ENCODE measurements at regions not wholly inside any gene's neighbourhood (a gene's known extent, or its start where the extent isn't known, plus 50 kb on each side); places are given as distances from the start of the nearest gene placed in this dataset.

GRCh38 chr4:19835429-19835828, 416.3 kb upstream of the SLIT2 start:
- Histone ChIP-seq H3K36me3 (no peaks in the 10 kb centered on the region), H3K27ac (no peak overlapping the region), H3K27me3 (no peaks in the 10 kb centered on the region), H3K9me3 (no peaks in the 10 kb centered on the region), H3K4me3 (no peak overlapping the region), H3K4me1 (no peaks in the 10 kb centered on the region)
- in situ Hi-C loops (cut with MboI; ENCODE audit: low pct_ligation_motif_present in 1 of 4, low pct_unique_long_range_greater_than_20kb in 1 of 4, low sequenced_read_pairs in 3 of 4) = no loop called here
- WGBS, 2 donors (ENCODE audit: low coverage in 1 of 2) = 72 to 88% methylated on average over 3 of the region's 3 CpGs
- DNase-seq = no peak
- no peak for TF ChIP-seq POLR2AphosphoS5 (IDR thresholded peaks at IDR 0.05)
- TF ChIP-seq, protein P1, sequence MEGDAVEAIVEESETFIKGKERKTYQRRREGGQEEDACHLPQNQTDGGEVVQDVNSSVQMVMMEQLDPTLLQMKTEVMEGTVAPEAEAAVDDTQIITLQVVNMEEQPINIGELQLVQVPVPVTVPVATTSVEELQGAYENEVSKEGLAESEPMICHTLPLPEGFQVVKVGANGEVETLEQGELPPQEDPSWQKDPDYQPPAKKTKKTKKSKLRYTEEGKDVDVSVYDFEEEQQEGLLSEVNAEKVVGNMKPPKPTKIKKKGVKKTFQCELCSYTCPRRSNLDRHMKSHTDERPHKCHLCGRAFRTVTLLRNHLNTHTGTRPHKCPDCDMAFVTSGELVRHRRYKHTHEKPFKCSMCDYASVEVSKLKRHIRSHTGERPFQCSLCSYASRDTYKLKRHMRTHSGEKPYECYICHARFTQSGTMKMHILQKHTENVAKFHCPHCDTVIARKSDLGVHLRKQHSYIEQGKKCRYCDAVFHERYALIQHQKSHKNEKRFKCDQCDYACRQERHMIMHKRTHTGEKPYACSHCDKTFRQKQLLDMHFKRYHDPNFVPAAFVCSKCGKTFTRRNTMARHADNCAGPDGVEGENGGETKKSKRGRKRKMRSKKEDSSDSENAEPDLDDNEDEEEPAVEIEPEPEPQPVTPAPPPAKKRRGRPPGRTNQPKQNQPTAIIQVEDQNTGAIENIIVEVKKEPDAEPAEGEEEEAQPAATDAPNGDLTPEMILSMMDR (IDR thresholded peaks at IDR 0.05) = no peak
- intact Hi-C loops (cut with DNase I; ENCODE audit: low total_unique reads) = no loop called here

DNA sequence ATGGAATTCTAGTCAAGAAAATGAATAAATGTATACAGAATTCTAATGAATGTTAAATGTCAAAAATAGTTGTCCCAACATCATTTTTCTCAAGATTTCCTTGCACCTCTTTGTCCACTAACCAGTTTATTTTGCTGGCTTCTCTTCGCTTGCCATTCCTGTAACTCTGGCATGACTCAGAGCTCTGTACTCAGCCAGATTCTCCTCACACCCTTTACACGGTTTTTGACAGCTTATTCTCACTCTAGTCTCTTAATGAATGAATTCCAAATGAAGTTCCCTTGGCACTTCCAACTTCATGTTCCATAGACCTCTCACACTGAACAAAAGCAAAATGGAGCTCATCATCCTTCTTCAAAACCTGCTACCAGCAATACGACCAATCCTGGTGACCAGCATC, 419.3 kb upstream of the SLIT2 start:
- no peak for TF ChIP-seq EP300 (IDR thresholded peaks at IDR 0.05; ENCODE audit: low read depth)
- TF ChIP-seq, protein P1 (IDR thresholded peaks at IDR 0.05) = no peak
- TF ChIP-seq POLR2AphosphoS5 (IDR thresholded peaks at IDR 0.05) = no peak
- TF ChIP-seq POLR2A (IDR thresholded peaks at IDR 0.05) = no peak
- no peaks in the 10 kb centered on the region for H3K36me3 ChIP-seq
- H3K27me3 ChIP-seq = no peaks in the 10 kb centered on the region
- WGBS, 2 donors (ENCODE audit: low coverage in 1 of 2) = 54 to 65% methylated on average over 3 of the region's 3 CpGs
- no peak overlapping the region for H3K4me3 ChIP-seq
- DNase-seq = no peak
- intact Hi-C loops (cut with DNase I; ENCODE audit: low total_unique reads) = no loop called here
- in situ Hi-C loops (cut with MboI; ENCODE audit: low pct_ligation_motif_present in 1 of 4, low pct_unique_long_range_greater_than_20kb in 1 of 4, low sequenced_read_pairs in 3 of 4) = no loop called here
- no peaks in the 10 kb centered on the region for H3K4me1 ChIP-seq
- H3K27ac ChIP-seq = no peak overlapping the region
- no peaks in the 10 kb centered on the region for H3K9me3 ChIP-seq

DNA sequence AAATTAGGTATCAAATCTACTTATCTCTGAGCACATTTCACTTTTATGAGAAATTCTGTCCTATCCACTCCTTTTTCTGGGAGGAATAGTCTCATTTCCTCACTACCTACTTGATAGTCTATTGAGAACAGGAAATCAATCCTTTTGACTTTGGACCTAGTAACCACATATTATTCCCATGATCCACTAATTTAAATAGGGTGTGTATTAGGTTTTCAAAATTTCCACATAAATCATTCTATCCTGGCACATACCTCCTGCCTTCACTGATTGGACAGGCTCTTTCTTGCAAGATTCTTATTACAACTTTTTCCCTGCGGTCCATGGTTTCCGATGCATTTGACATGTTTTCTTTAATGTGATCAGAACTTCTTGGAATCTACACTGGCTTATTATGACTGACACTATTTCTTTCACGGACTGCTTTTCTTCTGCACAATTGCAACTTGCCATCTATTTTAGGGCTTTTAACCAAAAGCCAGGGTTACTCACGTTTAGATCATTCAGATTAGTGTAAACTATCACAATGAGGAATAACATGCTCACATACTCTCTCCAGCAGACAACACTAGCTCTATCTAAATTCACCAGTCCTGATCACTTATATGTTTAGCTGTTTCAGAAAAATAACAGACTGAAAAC, 419.9 kb upstream of the SLIT2 start:
- in situ Hi-C loops (cut with MboI; ENCODE audit: low pct_ligation_motif_present in 1 of 4, low pct_unique_long_range_greater_than_20kb in 1 of 4, low sequenced_read_pairs in 3 of 4) = no loop called here
- Histone ChIP-seq H3K4me1 (no peaks in the 10 kb centered on the region), H3K27ac (no peak overlapping the region), H3K27me3 (no peaks in the 10 kb centered on the region), H3K36me3 (no peaks in the 10 kb centered on the region), H3K4me3 (no peak overlapping the region), H3K9me3 (no peaks in the 10 kb centered on the region)
- 70 to 71% methylated on average over 4 of the region's 4 CpGs for WGBS, 2 donors (ENCODE audit: low coverage in 1 of 2)
- TF ChIP-seq, protein P1 (IDR thresholded peaks at IDR 0.05) = no peak
- TF ChIP-seq POLR2AphosphoS5 (IDR thresholded peaks at IDR 0.05) = no peak
- TF ChIP-seq POLR2A (IDR thresholded peaks at IDR 0.05) = no peak
- TF ChIP-seq EP300 (IDR thresholded peaks at IDR 0.05; ENCODE audit: low read depth) = no peak
- no peak for DNase-seq
- intact Hi-C loops (cut with DNase I; ENCODE audit: low total_unique reads) = no loop called here

GRCh38 chr4:19829101-19829500, 422.6 kb upstream of the SLIT2 start:
- no peak for DNase-seq
- Histone ChIP-seq H3K4me1 (no peaks in the 10 kb centered on the region), H3K27ac (no peak overlapping the region), H3K4me3 (no peak overlapping the region), H3K27me3 (no peaks in the 10 kb centered on the region), H3K36me3 (no peaks in the 10 kb centered on the region), H3K9me3 (no peaks in the 10 kb centered on the region)
- intact Hi-C loops (cut with DNase I; ENCODE audit: low total_unique reads) = no loop called here
- WGBS, 2 donors (ENCODE audit: low coverage in 1 of 2) = 88 to 90% methylated on average over 2 to 4 of the region's 4 CpGs
- TF ChIP-seq POLR2AphosphoS5 (IDR thresholded peaks at IDR 0.05) (no peak), POLR2A (IDR thresholded peaks at IDR 0.05) (no peak), EP300 (IDR thresholded peaks at IDR 0.05; ENCODE audit: low read depth) (no peak)
- TF ChIP-seq, protein P1 (IDR thresholded peaks at IDR 0.05) = no peak
- in situ Hi-C loops (cut with MboI; ENCODE audit: low pct_ligation_motif_present in 1 of 4, low pct_unique_long_range_greater_than_20kb in 1 of 4, low sequenced_read_pairs in 3 of 4) = no loop called here

Data from transverse colon (tissue), 4 donors.